Astrocyte of the cerebellum (primary cell): ENCODE measurements at regions not wholly inside any gene's neighbourhood (a gene's known extent, or its start where the extent isn't known, plus 50 kb on each side); places are given as distances from the start of the nearest gene placed in this dataset.

Experiments used
- DNase-seq: peaks from one replicate; pipeline ENCODE4 v3.0.0-alpha.2; 2011; ENCODE audit warnings: low read depth
- H3K4me3 ChIP-seq: 2 replicates; pipeline ENCODE4 v1.5.1; 2011; ENCODE audit warnings: mild to moderate bottlenecking, low read depth, low read length, moderate library complexity
- CTCF ChIP-seq: IDR thresholded peaks from 2 replicates; pipeline ENCODE4 v1.5.1; 2012; ENCODE audit warnings: low read length, low read depth, moderate library complexity, mild to moderate bottlenecking; ENCODE audit errors: missing control alignments
- in situ Hi-C: cut with HindIII; loops from 2 replicates; pipeline ENCODE4 v1.10.0; 2017; ENCODE audit warnings: low sequenced_read_pairs

GRCh38 chr18:38902796-38903195 lies 1337.2 kb upstream of the CELF4 start:
- no peak for TF ChIP-seq CTCF
- H3K4me3 ChIP-seq = no peak overlapping the region
- no peak for DNase-seq
- in situ Hi-C loops = no loop called here

GRCh38 chr18:38900445-38900844 lies 1334.8 kb upstream of the CELF4 start:
- no peak overlapping the region for H3K4me3 ChIP-seq
- no peak for DNase-seq
- no peak for TF ChIP-seq CTCF
- in situ Hi-C loops = no loop called here

- DNase-seq = no peak
- in situ Hi-C loops = no loop called here
- TF ChIP-seq CTCF = no peak
- H3K4me3 ChIP-seq = no peak overlapping the region
Measured at GRCh38 chr18:38900031-38900430, 1334.4 kb upstream of the CELF4 start.

GRCh38 chr18:38899252-38899651 lies 1333.7 kb upstream of the CELF4 start:
- in situ Hi-C loops = no loop called here
- no peak for TF ChIP-seq CTCF
- H3K4me3 ChIP-seq = no peak overlapping the region
- no peak for DNase-seq

DNA sequence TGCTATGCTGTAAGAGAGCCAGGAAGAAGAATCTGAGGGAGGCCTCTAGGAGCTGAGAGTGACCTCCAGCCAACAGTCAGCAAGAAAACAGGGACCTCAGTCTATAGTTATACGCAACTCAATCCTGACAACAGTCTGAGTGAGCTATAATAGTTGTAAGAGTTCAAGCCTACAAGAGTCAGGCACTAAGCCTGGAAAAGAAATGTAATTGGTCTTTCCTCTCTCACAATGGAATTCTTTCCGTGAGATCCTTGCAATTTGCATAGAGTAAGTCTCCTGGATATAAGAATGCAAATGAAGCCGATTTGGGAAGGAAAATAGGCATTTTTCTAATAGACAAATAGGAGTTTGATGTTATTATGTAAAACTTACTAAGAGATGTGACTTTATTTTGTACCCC lies 1332.6 kb upstream of the CELF4 start:
- in situ Hi-C loops = no loop called here
- no peak for DNase-seq
- no peak overlapping the region for H3K4me3 ChIP-seq
- TF ChIP-seq CTCF = no peak

- DNase-seq = no peak
- in situ Hi-C loops = no loop called here
- no peak overlapping the region for H3K4me3 ChIP-seq
- no peak for TF ChIP-seq CTCF
Measured at GRCh38 chr18:38895560-38895959, 1330.0 kb upstream of the CELF4 start.

DNA sequence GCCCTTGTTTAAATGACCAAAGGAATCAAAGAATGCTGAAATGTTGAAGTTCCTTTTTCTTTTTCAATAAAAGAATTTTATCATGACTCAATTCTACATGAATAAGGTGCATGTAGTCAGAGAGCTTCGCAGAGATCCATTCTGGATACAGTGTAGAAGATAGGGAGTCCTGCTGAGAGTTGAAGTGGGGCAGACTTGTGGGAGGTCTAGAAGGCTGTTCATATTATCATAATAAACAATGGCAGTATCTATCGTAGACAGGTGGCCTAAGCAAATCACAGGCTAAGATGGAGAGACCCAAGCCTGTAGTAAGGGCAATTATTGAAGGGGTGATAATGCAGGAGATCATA lies 1322.0 kb upstream of the CELF4 start:
- in situ Hi-C loops = no loop called here
- H3K4me3 ChIP-seq = no peak overlapping the region
- no peak for DNase-seq
- no peak for TF ChIP-seq CTCF
